Endothelial cell of umbilical vein (primary cell): ENCODE measurements at regions not wholly inside any gene's neighbourhood (a gene's known extent, or its start where the extent isn't known, plus 50 kb on each side); places are given as distances from the start of the nearest gene placed in this dataset.

ENCODE experiments used
- CTCF ChIP-seq, 2 donors: IDR thresholded peaks; 1 replicate in 1 of 2; 2 replicates in 1 of 2; pipeline ENCODE4 v1.5.1; 2011; ENCODE audit warnings: low read length in 2 of 2, mild to moderate bottlenecking in 2 of 2, moderate library complexity in 2 of 2, control low read depth in 1 of 2, inconsistent platforms in 1 of 2, low read depth in 1 of 2; ENCODE audit not compliant: insufficient read depth in 1 of 2; ENCODE audit errors: extremely low read depth in 1 of 2
- FOS ChIP-seq: IDR thresholded peaks from 2 replicates; pipeline ENCODE4 v1.6.1; 2011; ENCODE audit warnings: mild to moderate bottlenecking, low read length, moderate library complexity, borderline replicate concordance; ENCODE audit not compliant: insufficient read depth
- JUN ChIP-seq: IDR thresholded peaks from 2 replicates; pipeline ENCODE4 v1.6.1; 2011; ENCODE audit warnings: borderline replicate concordance, low read depth; ENCODE audit not compliant: insufficient read length, insufficient read depth
- MAX ChIP-seq: IDR thresholded peaks from 2 replicates; pipeline ENCODE4 v1.6.1; 2011; ENCODE audit not compliant: insufficient read depth, insufficient read length
- POLR2A ChIP-seq: IDR thresholded peaks from 2 replicates; pipeline ENCODE4 v1.6.1; 2012; ENCODE audit warnings: low read depth, mild to moderate bottlenecking, control low read depth, low read length

- TF ChIP-seq MAX (no peak), CTCF (IDR thresholded peaks at IDR 0.05; ENCODE audit: extremely low read depth in 1 of 2, insufficient read depth in 1 of 2, low read depth in 1 of 2, low read length in 2 of 2) (no peak), FOS (no peak), POLR2A (no peak), JUN (no peak)
Measured at GRCh38 chr13:91017669-91018053, 329.8 kb upstream of the MIR17HG start.
